IPS DF 4.7 (cell line): ENCODE measurements at regions not wholly inside any gene's neighbourhood (a gene's known extent, or its start where the extent isn't known, plus 50 kb on each side); places are given as distances from the start of the nearest gene placed in this dataset.
"Not testable (repeated sequence)": the region's sequence is repeated elsewhere in the genome, so short reads cannot be mapped to it uniquely, and the experiment has no call there.

Experiments used
- DNase-seq: peaks from one replicate; pipeline ENCODE4 v3.0.0-alpha.2; 2013; ENCODE audit warnings: low spot score; ENCODE audit errors: extremely low read depth

GRCh38 chr15:98085003-98085639, 124.6 kb downstream of the ARRDC4 start:
- peak; percentile 60 for DNase-seq

DNA sequence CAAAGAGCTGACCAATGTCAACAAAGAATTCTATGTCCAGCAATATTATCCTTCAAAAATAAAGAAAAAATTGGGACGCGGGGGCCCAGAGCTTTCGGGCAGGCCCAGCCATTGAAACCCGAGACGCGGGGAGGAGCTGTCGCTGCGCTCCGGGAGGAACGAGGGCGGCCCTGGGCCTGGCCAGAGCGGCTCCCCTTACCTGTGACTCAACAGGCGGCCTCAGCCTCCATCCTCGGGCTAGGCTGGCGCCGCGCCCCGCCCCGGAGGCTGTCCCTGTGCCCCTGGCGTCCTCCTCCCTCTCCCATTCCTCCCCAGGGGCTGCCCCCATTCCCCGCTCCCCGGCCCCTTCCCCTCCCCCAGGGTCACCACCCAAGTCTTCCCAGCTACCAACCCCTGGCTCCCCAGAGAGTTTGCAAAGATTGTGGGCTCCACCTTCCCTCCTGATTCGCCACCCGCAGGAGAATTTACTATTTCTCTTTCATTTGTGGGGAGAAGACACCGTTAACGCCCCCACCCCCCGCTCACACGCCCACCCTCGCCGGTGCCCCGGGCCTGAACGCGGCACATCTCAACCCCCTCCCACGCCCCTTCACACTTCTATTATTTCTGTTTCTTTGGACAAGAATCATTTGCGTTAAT, 127.9 kb downstream of the ARRDC4 start:
- not testable (repeated sequence) for DNase-seq

DNA sequence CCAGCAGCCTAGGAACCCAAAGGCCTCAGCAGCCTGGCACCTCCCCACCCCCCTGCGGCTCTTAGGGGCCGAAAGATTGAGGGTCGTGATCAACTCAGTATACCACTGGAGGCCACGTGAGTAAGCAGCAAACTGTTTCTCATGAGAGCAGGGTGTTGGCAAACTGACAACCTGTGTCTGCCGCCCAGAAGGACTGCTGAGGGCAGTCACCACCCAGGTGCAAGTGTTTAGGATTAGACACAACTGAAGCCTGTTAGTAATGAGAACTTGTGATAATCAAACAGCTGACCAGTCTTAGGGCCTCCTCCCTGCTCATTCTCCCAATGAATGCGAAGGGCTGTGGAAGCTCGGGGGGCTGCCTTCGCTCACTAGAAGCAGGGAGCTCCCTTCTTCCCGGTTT, 128.8 kb downstream of the ARRDC4 start:
- DNase-seq: not testable (repeated sequence)

DNA sequence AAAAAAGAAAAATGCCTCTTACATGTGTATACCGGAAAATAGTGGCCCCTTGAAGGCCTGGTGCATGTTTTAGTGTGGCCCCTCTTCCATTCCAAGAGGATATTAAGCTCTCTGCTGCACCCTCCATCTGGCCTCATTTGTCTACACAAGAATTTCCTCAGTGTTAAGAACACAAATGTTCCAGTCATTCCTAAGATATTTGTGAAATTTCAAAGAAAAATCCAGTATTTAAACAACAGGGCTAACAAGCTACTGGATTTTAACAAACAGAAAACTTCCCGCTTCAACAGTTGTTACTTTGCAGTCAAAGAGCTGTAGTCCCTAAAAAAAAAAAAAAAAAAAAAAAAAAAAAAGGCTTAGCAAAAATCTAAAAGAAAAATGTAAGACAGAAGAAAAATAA, 137.5 kb downstream of the ARRDC4 start:
- DNase-seq: not testable (repeated sequence)

DNA sequence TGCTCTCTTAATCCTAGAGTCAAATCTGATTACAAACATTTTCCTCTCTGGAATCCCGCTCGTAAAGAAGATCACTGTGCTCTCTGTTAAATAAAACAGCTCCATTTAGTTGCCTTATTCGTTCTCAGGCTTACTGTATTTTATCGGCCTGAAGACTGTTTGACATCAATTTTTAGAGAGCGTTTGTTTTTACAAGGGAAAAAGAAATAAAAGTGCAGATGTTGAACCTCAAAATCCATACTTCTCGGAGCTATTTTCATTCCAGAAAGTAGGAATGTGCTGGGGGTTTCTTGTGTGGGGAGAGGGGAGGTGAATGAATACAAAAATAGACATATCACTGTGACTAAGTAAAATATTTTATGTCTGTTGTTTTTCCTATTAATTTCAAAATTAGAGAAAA, 140.1 kb downstream of the ARRDC4 start:
- not testable (repeated sequence) for DNase-seq

DNA sequence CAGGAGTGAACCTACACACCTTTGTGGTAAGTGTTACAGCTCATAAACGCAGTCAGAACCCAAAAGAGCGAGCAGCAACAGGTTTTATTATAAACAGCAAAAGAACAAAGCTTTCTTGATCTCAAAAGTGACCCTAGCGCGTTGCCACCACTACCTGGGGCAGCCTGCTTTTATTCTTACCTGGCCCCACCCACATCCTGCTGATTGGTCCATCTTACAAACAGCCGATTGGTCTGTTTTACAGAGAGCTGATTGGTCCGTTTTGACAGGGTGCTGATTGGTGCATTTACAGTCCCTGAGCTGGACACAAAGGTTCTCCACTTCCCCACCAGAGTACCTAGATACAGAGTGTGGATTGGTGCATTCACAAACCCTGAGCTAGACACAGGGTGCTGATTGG, 143.1 kb downstream of the ARRDC4 start:
- no peak for DNase-seq

DNA sequence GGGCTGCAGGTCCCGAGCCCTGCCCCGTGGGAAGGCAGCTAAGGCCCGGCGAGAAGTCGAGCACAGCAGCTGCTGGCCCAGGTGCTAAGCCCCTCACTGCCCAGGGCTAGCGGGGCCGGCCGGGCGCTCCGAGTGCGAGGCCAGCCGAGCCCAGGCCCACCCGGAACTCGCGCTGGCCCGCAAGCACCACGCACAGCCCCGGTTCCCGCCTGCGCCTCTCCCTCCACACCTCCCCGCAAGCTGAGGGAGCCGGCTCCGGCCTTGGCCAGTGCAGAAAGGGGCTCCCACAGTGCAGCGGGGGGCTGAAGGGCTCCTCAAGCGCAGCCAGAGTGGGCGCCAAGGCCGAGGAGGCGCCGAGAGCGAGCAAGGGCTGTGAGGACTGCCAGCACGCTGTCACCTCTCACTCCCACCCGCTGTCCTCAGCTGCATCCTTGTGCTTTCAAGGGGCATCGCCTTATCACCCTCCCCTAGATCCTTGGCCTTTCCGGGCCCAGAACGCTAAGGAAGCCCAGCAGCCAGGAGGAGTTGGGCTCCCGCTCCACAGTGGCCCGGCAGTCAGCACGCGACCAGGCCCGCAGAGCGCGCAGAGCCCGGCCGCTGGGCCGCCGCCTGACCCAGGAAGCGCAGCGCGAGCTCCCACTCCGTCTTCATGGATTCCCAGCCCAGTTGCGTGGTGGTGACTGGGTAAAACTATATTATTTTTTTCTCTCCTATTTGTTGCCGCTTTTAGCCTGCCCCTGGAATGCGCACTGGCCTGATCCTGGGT, 144.1 kb downstream of the ARRDC4 start:
- DNase-seq: not testable (repeated sequence)

DNA sequence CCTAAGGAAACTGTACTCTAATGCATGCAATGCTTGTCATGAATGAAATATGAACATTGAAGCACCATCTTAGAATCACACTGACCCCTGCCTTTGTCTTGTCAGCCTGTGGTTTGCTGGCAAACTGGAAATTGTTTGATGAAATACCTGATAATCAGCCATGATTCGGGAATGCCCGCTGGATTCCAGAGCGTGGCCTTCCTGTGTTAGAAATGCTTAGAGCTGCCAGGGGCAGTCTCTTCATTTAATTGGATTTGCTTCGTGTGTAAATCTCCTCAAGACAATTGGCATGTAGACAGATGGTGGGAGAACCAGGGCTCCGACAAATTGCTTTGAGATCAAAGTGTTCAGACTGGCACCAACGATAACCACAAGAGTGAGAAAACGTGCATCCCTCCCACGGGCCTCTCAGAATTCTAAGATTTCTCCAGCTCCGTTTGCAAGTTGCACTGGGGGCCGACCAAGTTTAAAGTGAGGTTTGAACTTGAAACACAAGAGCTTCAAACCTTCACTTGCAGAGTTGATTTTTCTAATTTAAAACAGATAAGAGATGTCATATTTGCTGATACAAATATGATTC, 146.2 kb downstream of the ARRDC4 start:
- DNase-seq: not testable (repeated sequence)

- DNase-seq: no peak
These were observed 151.3 kb downstream of the ARRDC4 start for GRCh38 chr15:98111806-98112205.

- DNase-seq: no peak
These were observed 152.8 kb downstream of the ARRDC4 start for GRCh38 chr15:98113327-98113726.

GRCh38 chr15:98120561-98120960, 160.1 kb downstream of the ARRDC4 start:
- DNase-seq: no peak

DNA sequence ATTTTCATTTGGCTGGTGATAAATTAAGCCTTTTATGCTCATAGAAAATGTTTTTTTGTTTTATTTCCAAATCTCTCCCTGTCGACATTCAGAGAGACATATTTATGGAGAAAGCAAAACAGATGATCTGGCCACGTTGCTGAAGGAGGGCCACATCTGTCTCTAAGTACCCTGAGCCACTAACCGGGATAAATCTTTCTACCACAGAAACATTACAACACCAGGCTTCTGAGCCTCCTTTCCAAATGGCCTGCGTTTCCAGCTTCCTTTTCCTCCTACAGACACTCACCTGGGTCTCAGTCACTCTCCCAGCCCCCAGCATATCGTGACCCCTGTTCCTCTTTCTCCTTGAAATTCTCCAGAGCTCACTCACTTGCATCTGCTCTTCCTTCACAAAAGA, 161.0 kb downstream of the ARRDC4 start:
- DNase-seq: no peak

- DNase-seq: no peak
These were observed 161.5 kb downstream of the ARRDC4 start for GRCh38 chr15:98121957-98122356.

- no peak for DNase-seq
These were observed 162.8 kb downstream of the ARRDC4 start for GRCh38 chr15:98123297-98123696.

DNA sequence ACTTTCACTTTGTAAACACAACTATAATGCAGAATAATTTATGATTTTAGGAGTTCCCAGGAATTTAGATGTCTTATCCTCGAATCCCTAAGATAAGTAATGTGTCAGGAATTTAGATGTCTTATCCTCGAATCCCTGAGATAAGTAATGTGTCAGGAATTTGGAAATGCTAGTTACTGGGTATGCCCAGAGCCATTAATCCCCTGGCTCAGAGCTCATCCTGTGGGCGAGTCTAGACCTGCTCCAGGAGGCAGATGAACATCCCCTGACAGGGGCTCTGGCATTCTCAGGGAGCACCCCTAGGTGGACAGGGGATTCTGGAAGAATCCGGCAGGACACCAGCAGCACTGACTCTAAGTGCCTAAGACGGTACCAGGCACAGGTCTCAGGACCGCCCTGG, 163.3 kb downstream of the ARRDC4 start:
- no peak for DNase-seq

GRCh38 chr15:98124581-98124980, 164.1 kb downstream of the ARRDC4 start:
- DNase-seq: no peak

- no peak for DNase-seq
These were observed 166.0 kb downstream of the ARRDC4 start for GRCh38 chr15:98126326-98127085.

GRCh38 chr15:98127586-98127985, 167.1 kb downstream of the ARRDC4 start:
- DNase-seq: no peak

DNA sequence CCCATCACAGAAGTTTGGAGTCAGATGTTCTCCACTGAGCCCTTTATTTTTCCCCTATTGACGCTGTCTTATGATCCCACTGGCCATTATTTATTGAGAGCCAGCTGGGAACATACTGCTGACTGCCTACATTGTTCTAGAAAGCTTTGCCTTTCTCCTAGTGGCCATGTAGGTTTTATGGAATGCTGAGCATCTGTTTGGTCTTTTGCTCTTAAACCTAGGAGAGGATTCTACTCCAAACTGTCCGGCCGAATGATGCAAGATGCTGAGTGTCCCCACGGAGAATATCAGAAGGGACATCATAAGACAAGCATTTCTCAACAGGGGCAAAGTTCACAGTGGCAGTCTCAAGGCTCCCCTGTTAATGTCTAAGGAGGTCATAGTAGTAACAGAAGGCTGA, 171.4 kb downstream of the ARRDC4 start:
- no peak for DNase-seq

DNA sequence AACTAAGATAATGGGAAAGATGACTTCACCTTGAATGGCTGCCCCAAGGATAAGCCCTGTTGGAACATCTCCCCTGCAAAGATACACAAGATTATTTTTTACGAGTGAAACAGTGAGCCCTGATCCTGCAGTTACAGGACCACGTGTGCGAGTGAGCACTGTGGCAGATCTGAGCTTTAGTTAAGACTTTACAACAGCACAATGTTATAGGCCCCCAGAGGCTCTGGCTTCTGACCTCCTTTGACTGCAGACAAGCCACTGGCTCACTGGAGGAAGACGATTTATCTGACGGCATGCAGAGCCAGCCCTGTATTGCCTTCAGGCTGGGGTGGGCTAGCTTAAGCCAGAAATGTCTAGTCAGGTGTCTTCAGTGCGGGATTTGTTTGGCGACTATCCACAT, 174.4 kb downstream of the ARRDC4 start:
- DNase-seq: no peak

- no peak for DNase-seq
These were observed 178.4 kb downstream of the ARRDC4 start for GRCh38 chr15:98138910-98139309.
